ENCODE measurements at regions not wholly inside any gene's neighbourhood (a gene's known extent, or its start where the extent isn't known, plus 50 kb on each side); places are given as distances from the start of the nearest gene placed in this dataset.

- intact Hi-C loops (cut with DNase I; ENCODE audit: low total_unique reads), result no loop called here
- Histone ChIP-seq H3K4me1 (peaks cover 0 to 4% of the 10 kb centered on the region in 2 donors), H3K27ac (no peak overlapping the region)
These were observed 142.4 kb downstream of the C9orf152 start for GRCh38 chr9:110065532-110065931.

GRCh38 chr9:110066929-110067716 is 140.8 kb downstream of the C9orf152 start:
- H3K27me3 ChIP-seq, result no peaks in the 10 kb centered on the region
- no peaks in the 10 kb centered on the region for H3K36me3 ChIP-seq
- H3K4me3 ChIP-seq, result no peak overlapping the region
- peak overlapping the region in 1 of 2 donors; percentile 58 for H3K27ac ChIP-seq
- H3K9me3 ChIP-seq, result no peaks in the 10 kb centered on the region
- no peak for TF ChIP-seq POLR2A (IDR thresholded peaks at IDR 0.05)
- H3K4me1 ChIP-seq, result peaks cover 0 to 4% of the 10 kb centered on the region in 2 donors
- no peak for DNase-seq (ENCODE audit: low spot score in 2 of 2)
- intact Hi-C loops (cut with DNase I; ENCODE audit: low total_unique reads), result no loop called here

More at GRCh38 chr9:110065532-110065931, 142.4 kb downstream of the C9orf152 start:
- TF ChIP-seq POLR2A (IDR thresholded peaks at IDR 0.05) (no peak), CTCF (IDR thresholded peaks at IDR 0.05) (no peak), POLR2AphosphoS5 (IDR thresholded peaks at IDR 0.05) (no peak)
- no peaks in the 10 kb centered on the region for H3K27me3 ChIP-seq
- no peak for DNase-seq (ENCODE audit: low spot score in 2 of 2)
- H3K4me3 ChIP-seq, result no peak overlapping the region
- no peaks in the 10 kb centered on the region for H3K9me3 ChIP-seq
- no peaks in the 10 kb centered on the region for H3K36me3 ChIP-seq

DNA sequence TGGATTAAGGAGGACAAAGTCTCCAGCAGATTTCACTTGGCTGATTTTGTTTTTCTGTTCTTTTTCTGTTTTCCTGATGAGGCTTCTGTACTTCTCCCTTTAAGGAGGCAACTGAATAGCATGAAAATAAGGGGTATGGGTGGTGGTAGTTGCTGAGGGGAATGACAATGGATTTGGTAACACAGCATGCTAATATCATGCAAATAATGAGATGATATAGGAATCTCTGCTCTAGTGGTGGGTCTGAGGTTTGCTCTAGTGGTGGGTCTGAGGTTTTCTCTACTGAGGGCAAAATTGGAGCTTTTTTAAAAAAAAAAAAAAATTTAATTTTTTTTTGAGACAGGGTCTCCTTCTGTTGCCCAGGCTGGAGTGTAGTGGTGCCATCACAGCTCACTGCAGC is 139.7 kb downstream of the C9orf152 start:
- DNase-seq (ENCODE audit: low spot score in 2 of 2), result no peak
- TF ChIP-seq POLR2AphosphoS5 (IDR thresholded peaks at IDR 0.05) (no peak), CTCF (IDR thresholded peaks at IDR 0.05) (no peak), POLR2A (IDR thresholded peaks at IDR 0.05) (no peak)
- Histone ChIP-seq H3K27ac (no peak overlapping the region), H3K4me1 (peaks cover 0 to 4% of the 10 kb centered on the region in 2 donors), H3K27me3 (no peaks in the 10 kb centered on the region), H3K4me3 (no peak overlapping the region), H3K36me3 (no peaks in the 10 kb centered on the region), H3K9me3 (no peaks in the 10 kb centered on the region)
- intact Hi-C loops (cut with DNase I; ENCODE audit: low total_unique reads), result no loop called here

- H3K27ac ChIP-seq, result peak overlapping the region; percentile 47 to 76
- no peak for DNase-seq (ENCODE audit: low spot score in 2 of 2)
- TF ChIP-seq POLR2AphosphoS5 (IDR thresholded peaks at IDR 0.05), result peak in 1 of 3 donors; percentile 72
- TF ChIP-seq POLR2A (IDR thresholded peaks at IDR 0.05), result no peak
- no peak for TF ChIP-seq CTCF (IDR thresholded peaks at IDR 0.05)
- H3K9me3 ChIP-seq, result no peaks in the 10 kb centered on the region
- no peaks in the 10 kb centered on the region for H3K27me3 ChIP-seq
- H3K4me1 ChIP-seq, result peaks cover 0 to 4% of the 10 kb centered on the region in 2 donors
- intact Hi-C loops (cut with DNase I; ENCODE audit: low total_unique reads), result no loop called here
- H3K36me3 ChIP-seq, result no peaks in the 10 kb centered on the region
- H3K4me3 ChIP-seq, result peak overlapping the region in 1 of 3 donors; percentile 25
These were observed 138.4 kb downstream of the C9orf152 start for GRCh38 chr9:110069326-110070248.

- no peak for TF ChIP-seq POLR2A (IDR thresholded peaks at IDR 0.05)
- intact Hi-C loops (cut with DNase I; ENCODE audit: low total_unique reads), result no loop called here
These were observed 135.2 kb downstream of the C9orf152 start for GRCh38 chr9:110072597-110073355.

More at GRCh38 chr9:110072597-110073355, 135.2 kb downstream of the C9orf152 start:
- Histone ChIP-seq H3K9me3 (no peaks in the 10 kb centered on the region), H3K27ac (peak overlapping the region in 1 of 2 donors; percentile 38), H3K4me1 (peaks cover 0 to 4% of the 10 kb centered on the region in 2 donors), H3K36me3 (no peaks in the 10 kb centered on the region), H3K4me3 (no peak overlapping the region), H3K27me3 (no peaks in the 10 kb centered on the region)
- no peak for DNase-seq (ENCODE audit: low spot score in 2 of 2)
